Left ventricle myocardium inferior (tissue), 1 donor: ENCODE measurements at regions not wholly inside any gene's neighbourhood (a gene's known extent, or its start where the extent isn't known, plus 50 kb on each side); places are given as distances from the start of the nearest gene placed in this dataset.

Experiments
- DNase-seq: peaks from one replicate; pipeline ENCODE4 v3.0.0-alpha.2; 2020
- H3K27ac ChIP-seq: fragments of 200-600 bp; replicated peaks from 2 replicates; pipeline ENCODE4 v1.8.0; 2021
- H3K27me3 ChIP-seq: fragments of 200-600 bp; 2 replicates; pipeline ENCODE4 v1.8.0; 2021; ENCODE audit warnings: low read depth
- H3K36me3 ChIP-seq: fragments of 200-600 bp; 2 replicates; pipeline ENCODE4 v1.8.0; 2021
- H3K4me1 ChIP-seq: fragments of 200-600 bp; 2 replicates; pipeline ENCODE4 v1.8.0; 2021
- H3K4me3 ChIP-seq: fragments of 200-600 bp; 2 replicates; pipeline ENCODE4 v1.8.0; 2021; ENCODE audit warnings: mild to moderate bottlenecking, moderate library complexity
- H3K9me3 ChIP-seq: fragments of 200-600 bp; replicated peaks from 2 replicates; pipeline ENCODE4 v1.8.0; 2021
- intact Hi-C: fragments of 100-400 bp; cut with micrococcal nuclease; formaldehyde crosslinking; loops from one replicate; pipeline ENCODE4 v1.11.0; 2022
- TF ChIP-seq, protein P1 (sequence below): fragments of 200-600 bp; IDR thresholded peaks from 2 replicates; pipeline ENCODE4 v1.8.0; 2021; ENCODE audit warnings: antibody characterized with exemption, mild to moderate bottlenecking, borderline replicate concordance
- donor health status: DM: no; HTN: yes; CAD: no; lungs with severe emphysema.

DNA sequence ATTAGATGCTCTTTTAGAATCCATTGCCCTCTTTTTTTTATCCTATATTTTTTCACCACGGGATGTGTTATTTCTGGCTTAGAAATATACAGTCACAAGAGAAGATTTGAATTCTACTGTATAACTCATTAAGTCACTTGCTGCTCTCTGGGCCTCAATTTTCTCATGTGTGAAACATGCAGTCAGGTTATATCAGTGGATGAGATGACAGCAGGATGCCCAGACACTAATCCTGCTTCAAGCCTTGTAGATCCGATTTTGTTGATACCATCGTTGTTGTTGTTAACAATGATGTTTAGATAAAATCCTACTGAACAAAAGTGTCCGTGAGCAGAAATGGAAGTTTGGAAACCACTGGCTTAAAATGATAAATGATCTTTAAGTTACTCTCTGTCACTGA, 421.9 kb upstream of the DMAC1 start:
- Histone ChIP-seq H3K4me1 (no peaks in the 10 kb centered on the region), H3K36me3 (no peaks in the 10 kb centered on the region), H3K4me3 (no peak overlapping the region), H3K9me3 (peaks cover 15% of the 10 kb centered on the region), H3K27me3 (no peaks in the 10 kb centered on the region), H3K27ac (no peak overlapping the region)
- TF ChIP-seq, protein P1, sequence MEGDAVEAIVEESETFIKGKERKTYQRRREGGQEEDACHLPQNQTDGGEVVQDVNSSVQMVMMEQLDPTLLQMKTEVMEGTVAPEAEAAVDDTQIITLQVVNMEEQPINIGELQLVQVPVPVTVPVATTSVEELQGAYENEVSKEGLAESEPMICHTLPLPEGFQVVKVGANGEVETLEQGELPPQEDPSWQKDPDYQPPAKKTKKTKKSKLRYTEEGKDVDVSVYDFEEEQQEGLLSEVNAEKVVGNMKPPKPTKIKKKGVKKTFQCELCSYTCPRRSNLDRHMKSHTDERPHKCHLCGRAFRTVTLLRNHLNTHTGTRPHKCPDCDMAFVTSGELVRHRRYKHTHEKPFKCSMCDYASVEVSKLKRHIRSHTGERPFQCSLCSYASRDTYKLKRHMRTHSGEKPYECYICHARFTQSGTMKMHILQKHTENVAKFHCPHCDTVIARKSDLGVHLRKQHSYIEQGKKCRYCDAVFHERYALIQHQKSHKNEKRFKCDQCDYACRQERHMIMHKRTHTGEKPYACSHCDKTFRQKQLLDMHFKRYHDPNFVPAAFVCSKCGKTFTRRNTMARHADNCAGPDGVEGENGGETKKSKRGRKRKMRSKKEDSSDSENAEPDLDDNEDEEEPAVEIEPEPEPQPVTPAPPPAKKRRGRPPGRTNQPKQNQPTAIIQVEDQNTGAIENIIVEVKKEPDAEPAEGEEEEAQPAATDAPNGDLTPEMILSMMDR, result no peak
- no peak for DNase-seq
- intact Hi-C loops, result no loop called here

DNA sequence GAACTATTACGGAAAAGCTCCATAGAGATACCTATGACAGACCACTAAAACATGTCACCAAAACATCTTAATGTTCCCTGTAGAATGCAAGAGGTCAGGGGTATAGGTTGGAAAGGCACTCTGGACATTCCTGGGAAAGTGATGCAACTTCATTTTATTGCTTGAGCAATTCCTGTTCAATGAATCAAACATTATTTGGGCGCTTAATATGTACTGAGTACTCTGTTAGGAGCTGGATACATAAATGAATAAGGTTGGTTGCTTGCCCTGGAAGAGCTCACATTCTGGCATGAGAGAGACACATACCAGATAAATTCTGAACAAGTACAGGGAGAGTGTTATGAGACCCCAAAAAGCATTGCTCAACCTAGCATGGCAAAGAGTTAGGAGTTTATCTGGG, 408.9 kb upstream of the DMAC1 start:
- H3K4me1 ChIP-seq, result no peaks in the 10 kb centered on the region

DNA sequence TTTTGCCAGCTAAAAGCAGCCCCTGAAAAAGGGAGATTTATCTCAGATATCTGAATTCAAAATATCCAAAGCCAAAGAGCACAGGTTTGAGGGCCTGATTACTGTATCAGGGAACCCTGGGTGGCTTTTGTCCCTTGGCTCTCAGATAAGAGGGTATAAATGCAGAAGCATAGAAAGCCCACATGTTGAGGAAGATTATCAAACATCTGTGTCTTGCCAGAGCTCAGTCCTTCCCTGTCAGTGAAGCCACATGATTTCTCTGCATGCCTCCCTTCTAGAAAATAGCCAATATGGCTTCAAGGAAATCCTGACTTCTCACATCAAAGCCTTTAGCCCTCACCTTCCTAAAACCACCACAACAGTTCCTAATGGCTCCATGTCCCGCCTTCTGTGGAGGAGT, 408.0 kb upstream of the DMAC1 start:
- no peaks in the 10 kb centered on the region for H3K4me1 ChIP-seq
- no peaks in the 10 kb centered on the region for H3K36me3 ChIP-seq
- intact Hi-C loops, result no loop called here
- H3K27ac ChIP-seq, result no peak overlapping the region
- H3K9me3 ChIP-seq, result no peaks in the 10 kb centered on the region
- DNase-seq, result no peak
- no peak overlapping the region for H3K4me3 ChIP-seq
- TF ChIP-seq, protein P1, result no peak
- H3K27me3 ChIP-seq, result no peaks in the 10 kb centered on the region

More for the DNA sequence above, 408.9 kb upstream of the DMAC1 start:
- no peaks in the 10 kb centered on the region for H3K36me3 ChIP-seq
- H3K9me3 ChIP-seq, result no peaks in the 10 kb centered on the region
- H3K27me3 ChIP-seq, result no peaks in the 10 kb centered on the region
- intact Hi-C loops, result no loop called here
- no peak overlapping the region for H3K4me3 ChIP-seq
- TF ChIP-seq, protein P1, result no peak
- no peak for DNase-seq
- H3K27ac ChIP-seq, result no peak overlapping the region

DNA sequence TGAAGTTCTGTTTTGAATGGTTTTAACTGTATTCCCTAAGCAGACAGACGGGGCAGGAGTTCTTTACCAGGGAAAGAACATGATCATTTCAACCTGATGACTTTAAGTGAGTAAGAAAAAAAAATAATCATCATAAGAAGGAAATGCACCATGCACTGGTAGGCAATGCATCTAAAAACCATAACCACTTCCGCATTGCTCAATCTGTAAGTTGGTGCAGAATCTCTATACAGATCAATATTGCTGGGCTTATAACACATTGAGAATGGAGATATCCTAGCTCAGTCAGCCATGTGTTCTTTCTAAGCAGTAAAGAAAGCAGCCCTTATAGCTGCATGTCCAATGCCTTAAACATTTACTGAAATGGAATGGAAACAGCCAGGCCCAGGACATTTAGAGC, 407.1 kb upstream of the DMAC1 start:
- TF ChIP-seq, protein P1, result no peak
- Histone ChIP-seq H3K4me3 (no peak overlapping the region), H3K9me3 (no peaks in the 10 kb centered on the region), H3K36me3 (no peaks in the 10 kb centered on the region), H3K4me1 (no peaks in the 10 kb centered on the region), H3K27me3 (no peaks in the 10 kb centered on the region), H3K27ac (no peak overlapping the region)
- intact Hi-C loops, result no loop called here
- DNase-seq, result no peak

DNA sequence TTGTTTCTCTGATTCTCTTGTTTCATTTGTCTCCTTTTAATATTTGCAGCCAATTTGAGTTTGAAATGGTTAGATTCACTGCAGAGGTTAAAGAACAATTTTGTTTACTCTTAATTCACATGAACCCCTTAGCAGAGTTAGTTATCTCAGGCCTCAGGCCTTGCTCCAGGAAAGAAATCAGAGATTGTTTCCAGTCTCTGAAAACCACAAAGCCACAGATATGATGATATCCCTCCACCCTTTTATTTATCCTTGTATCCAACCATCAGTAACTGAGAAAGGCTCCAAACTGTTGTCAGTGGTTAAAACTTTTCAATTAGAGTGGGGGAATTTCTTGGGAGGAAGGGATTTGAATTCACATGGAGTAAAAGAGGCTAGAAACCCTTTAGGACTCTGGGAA, 406.0 kb upstream of the DMAC1 start:
- Histone ChIP-seq H3K27ac (no peak overlapping the region), H3K4me1 (no peaks in the 10 kb centered on the region), H3K27me3 (no peaks in the 10 kb centered on the region), H3K36me3 (no peaks in the 10 kb centered on the region), H3K4me3 (no peak overlapping the region), H3K9me3 (no peaks in the 10 kb centered on the region)
- TF ChIP-seq, protein P1, result no peak
- intact Hi-C loops, result no loop called here
- DNase-seq, result no peak

DNA sequence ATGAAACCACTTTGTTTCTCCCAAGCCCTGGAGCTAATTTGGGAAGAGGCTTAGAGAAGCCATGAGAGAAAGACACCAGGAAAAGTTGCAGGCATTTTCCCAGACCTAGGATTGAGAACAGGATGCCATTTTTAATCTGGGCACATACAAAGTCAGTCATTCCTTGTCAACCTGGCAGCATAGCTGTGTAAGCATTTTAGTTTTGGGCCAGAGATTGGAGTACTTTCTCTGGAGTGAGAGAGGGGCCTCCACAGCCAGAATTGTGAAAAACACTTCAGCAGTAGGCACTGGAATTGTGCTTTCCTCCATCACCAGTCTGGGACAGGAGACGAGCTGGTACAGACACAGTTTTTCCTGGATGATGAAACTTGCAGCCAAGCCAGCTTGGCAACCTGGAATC, 390.3 kb upstream of the DMAC1 start:
- intact Hi-C loops, result no loop called here
- Histone ChIP-seq H3K4me3 (no peak overlapping the region), H3K9me3 (peaks cover 33% of the 10 kb centered on the region), H3K27ac (no peak overlapping the region), H3K36me3 (no peaks in the 10 kb centered on the region), H3K27me3 (no peaks in the 10 kb centered on the region), H3K4me1 (no peaks in the 10 kb centered on the region)
- no peak for DNase-seq
- TF ChIP-seq, protein P1, result no peak
